ENCODE measurements at regions not wholly inside any gene's neighbourhood (a gene's known extent, or its start where the extent isn't known, plus 50 kb on each side); places are given as distances from the start of the nearest gene placed in this dataset.

GRCh38 chr3:168839653-168840052 lies 743.9 kb upstream of the GOLIM4 start:
- H3K4me1 ChIP-seq (ENCODE audit: insufficient read depth): peaks cover 60% of the 10 kb centered on the region
- H2AFZ ChIP-seq: no peak overlapping the region
- peak; percentile 84 for ATAC-seq
- Mint-ChIP-seq H3K36me3 (ENCODE audit: low read depth) (peaks cover 17% of the 10 kb centered on the region), H3K4me3 (no peak overlapping the region), H3K27ac (peak overlapping the region; percentile 85), H3K9me3 (no peaks in the 10 kb centered on the region), H3K4me1 (peaks cover 52% of the 10 kb centered on the region), H3K27me3 (ENCODE audit: insufficient read depth, low read depth, poor library complexity) (peaks cover under 1% of the 10 kb centered on the region)
- TF ChIP-seq ZNF114 (CRISPR knock-in tag; IDR thresholded peaks at IDR 0.05) (no peak), NANOG (IDR thresholded peaks at IDR 0.05; ENCODE audit: borderline replicate concordance) (peak; percentile 89; the same call in 1 of the 2 replicates)
- TF ChIP-seq, protein P1, sequence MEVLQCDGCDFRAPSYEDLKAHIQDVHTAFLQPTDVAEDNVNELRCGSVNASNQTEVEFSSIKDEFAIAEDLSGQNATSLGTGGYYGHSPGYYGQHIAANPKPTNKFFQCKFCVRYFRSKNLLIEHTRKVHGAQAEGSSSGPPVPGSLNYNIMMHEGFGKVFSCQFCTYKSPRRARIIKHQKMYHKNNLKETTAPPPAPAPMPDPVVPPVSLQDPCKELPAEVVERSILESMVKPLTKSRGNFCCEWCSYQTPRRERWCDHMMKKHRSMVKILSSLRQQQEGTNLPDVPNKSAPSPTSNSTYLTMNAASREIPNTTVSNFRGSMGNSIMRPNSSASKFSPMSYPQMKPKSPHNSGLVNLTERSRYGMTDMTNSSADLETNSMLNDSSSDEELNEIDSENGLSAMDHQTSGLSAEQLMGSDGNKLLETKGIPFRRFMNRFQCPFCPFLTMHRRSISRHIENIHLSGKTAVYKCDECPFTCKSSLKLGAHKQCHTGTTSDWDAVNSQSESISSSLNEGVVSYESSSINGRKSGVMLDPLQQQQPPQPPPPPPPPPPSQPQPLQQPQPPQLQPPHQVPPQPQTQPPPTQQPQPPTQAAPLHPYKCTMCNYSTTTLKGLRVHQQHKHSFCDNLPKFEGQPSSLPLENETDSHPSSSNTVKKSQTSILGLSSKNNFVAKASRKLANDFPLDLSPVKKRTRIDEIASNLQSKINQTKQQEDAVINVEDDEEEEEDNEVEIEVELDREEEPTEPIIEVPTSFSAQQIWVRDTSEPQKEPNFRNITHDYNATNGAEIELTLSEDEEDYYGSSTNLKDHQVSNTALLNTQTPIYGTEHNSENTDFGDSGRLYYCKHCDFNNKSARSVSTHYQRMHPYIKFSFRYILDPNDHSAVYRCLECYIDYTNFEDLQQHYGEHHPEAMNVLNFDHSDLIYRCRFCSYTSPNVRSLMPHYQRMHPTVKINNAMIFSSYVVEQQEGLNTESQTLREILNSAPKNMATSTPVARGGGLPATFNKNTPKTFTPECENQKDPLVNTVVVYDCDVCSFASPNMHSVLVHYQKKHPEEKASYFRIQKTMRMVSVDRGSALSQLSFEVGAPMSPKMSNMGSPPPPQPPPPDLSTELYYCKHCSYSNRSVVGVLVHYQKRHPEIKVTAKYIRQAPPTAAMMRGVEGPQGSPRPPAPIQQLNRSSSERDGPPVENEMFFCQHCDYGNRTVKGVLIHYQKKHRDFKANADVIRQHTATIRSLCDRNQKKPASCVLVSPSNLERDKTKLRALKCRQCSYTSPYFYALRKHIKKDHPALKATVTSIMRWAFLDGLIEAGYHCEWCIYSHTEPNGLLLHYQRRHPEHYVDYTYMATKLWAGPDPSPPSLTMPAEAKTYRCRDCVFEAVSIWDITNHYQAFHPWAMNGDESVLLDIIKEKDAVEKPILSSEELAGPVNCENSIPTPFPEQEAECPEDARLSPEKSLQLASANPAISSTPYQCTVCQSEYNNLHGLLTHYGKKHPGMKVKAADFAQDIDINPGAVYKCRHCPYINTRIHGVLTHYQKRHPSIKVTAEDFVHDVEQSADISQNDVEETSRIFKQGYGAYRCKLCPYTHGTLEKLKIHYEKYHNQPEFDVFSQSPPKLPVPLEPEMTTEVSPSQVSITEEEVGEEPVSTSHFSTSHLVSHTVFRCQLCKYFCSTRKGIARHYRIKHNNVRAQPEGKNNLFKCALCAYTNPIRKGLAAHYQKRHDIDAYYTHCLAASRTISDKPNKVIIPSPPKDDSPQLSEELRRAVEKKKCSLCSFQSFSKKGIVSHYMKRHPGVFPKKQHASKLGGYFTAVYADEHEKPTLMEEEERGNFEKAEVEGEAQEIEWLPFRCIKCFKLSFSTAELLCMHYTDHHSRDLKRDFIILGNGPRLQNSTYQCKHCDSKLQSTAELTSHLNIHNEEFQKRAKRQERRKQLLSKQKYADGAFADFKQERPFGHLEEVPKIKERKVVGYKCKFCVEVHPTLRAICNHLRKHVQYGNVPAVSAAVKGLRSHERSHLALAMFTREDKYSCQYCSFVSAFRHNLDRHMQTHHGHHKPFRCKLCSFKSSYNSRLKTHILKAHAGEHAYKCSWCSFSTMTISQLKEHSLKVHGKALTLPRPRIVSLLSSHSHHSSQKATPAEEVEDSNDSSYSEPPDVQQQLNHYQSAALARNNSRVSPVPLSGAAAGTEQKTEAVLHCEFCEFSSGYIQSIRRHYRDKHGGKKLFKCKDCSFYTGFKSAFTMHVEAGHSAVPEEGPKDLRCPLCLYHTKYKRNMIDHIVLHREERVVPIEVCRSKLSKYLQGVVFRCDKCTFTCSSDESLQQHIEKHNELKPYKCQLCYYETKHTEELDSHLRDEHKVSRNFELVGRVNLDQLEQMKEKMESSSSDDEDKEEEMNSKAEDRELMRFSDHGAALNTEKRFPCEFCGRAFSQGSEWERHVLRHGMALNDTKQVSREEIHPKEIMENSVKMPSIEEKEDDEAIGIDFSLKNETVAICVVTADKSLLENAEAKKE (CRISPR knock-in tag; IDR thresholded peaks at IDR 0.05): peak; percentile 36; the same call in 1 of the 2 replicates
- no peaks in the 10 kb centered on the region for H4K20me1 ChIP-seq (replicated peaks; ENCODE audit: insufficient read depth)
- H3K9me2 ChIP-seq (ENCODE audit: insufficient read depth): no peaks in the 10 kb centered on the region
- no peaks in the 10 kb centered on the region for H3K79me2 ChIP-seq (replicated peaks; ENCODE audit: insufficient read depth)
- no peaks in the 10 kb centered on the region for H3K27me3 ChIP-seq (ENCODE audit: insufficient read depth)
- H3K4me2 ChIP-seq: peak overlapping the region; percentile 29
- H3K36me3 ChIP-seq (ENCODE audit: insufficient read depth): no peaks in the 10 kb centered on the region
- peak; percentile 47 for DNase-seq (ENCODE audit: low spot score)
- H3K4me3 ChIP-seq: no peak overlapping the region
- no peaks in the 10 kb centered on the region; the same call in 1 of the 2 replicates for H3F3A ChIP-seq (replicated peaks; ENCODE audit: low read depth)
- peak overlapping the region; percentile 78 for H3K27ac ChIP-seq (ENCODE audit: low read depth)

DNA sequence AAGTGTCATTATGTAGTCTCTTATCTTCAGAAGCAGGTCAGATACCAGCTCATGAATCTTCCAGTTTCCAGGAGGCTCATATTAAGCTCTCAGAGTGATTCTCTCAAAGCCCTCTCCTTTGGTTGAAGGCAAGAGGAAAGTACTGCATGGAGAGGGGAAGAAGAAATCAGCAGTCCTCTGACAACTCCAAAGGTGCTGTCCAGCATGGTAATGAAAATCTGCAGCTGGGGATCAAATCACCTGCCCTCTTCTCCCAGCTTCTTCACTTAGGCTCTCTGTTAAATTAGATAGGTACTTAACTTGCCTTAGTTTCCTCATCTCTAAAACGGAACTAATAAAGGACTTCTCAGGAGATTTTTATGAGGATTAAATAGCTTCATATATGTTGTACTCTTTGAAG lies 738.8 kb upstream of the GOLIM4 start:
- no peaks in the 10 kb centered on the region; the same call in 1 of the 2 replicates for H3F3A ChIP-seq (replicated peaks; ENCODE audit: low read depth)
- H3K36me3 Mint-ChIP-seq (ENCODE audit: low read depth): peaks cover 38% of the 10 kb centered on the region; the same call in 2 of the 3 replicates

More for the DNA sequence above, 738.8 kb upstream of the GOLIM4 start:
- no peaks in the 10 kb centered on the region; the same call in 1 of the 2 replicates for H3K36me3 ChIP-seq (ENCODE audit: insufficient read depth)
- no peak for DNase-seq (ENCODE audit: low spot score)
- no peak overlapping the region for H3K4me2 ChIP-seq
- H3K79me2 ChIP-seq (replicated peaks; ENCODE audit: insufficient read depth): no peaks in the 10 kb centered on the region
- Mint-ChIP-seq H3K9me3 (no peaks in the 10 kb centered on the region; the same call in 1 of the 3 replicates), H3K4me3 (no peak overlapping the region), H3K27ac (peak overlapping the region; percentile 2; the same call in 1 of the 2 replicates), H3K4me1 (peaks cover 36% of the 10 kb centered on the region), H3K27me3 (ENCODE audit: insufficient read depth, low read depth, poor library complexity) (peaks cover 9% of the 10 kb centered on the region)
- H3K4me3 ChIP-seq: no peak overlapping the region
- TF ChIP-seq POLR2AphosphoS5 (IDR thresholded peaks at IDR 0.05; ENCODE audit: low read depth) (no peak), REST (IDR thresholded peaks at IDR 0.05; ENCODE audit: unreplicated experiment) (peak; percentile 51)
- H3K4me1 ChIP-seq (ENCODE audit: insufficient read depth): peaks cover 26% of the 10 kb centered on the region
- no peaks in the 10 kb centered on the region for H3K9me2 ChIP-seq (ENCODE audit: insufficient read depth)
- no peak overlapping the region for H2AFZ ChIP-seq
- H3K27ac ChIP-seq (ENCODE audit: low read depth): no peak overlapping the region
- no peak for ATAC-seq
- H3K27me3 ChIP-seq (ENCODE audit: insufficient read depth): no peaks in the 10 kb centered on the region
- no peaks in the 10 kb centered on the region for H4K20me1 ChIP-seq (replicated peaks; ENCODE audit: insufficient read depth)

All from GM23338 (cell line).